ENCODE measurements at regions not wholly inside any gene's neighbourhood (a gene's known extent, or its start where the extent isn't known, plus 50 kb on each side); places are given as distances from the start of the nearest gene placed in this dataset.

DNA sequence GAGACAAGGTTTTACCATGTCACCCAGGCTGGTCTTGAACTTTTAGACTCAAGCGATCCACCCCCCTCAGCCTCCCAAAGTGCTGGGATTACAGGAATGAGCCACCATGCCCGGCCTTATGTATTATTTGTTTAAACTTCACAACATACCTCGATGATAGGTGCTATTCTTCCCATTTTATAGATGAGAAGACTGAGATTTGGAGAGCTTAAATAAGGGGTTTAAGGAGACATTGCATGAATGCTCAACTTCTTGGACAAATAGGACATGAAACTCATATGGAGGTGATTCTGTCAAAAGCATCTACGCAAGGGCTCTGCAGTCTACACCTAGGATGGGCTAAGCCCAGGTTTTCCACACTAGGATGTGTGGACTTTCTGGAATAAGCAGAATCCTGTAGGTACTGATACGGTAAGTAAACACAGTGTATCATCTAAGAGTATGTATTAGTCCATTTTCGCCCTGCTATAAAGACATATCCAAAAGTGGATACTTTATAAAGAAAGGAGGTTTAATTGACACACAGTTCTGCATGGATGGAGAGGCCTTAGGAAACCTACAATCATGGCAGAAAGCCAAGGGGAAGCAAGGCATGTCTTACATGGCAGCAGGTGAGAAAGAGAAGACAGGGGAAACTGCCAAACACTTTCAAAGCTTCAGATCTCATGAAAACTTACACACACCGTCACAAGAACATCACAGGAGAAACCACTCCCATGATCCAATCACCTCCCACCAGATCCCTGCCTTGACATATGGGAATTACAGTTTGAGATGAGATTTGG lies 62.8 kb upstream of the CAPRIN1 start:
- no peak for TF ChIP-seq ZNF114 (CRISPR knock-in tag; IDR thresholded peaks at IDR 0.05)
- no peak for TF ChIP-seq ZNF331 (CRISPR knock-in tag; IDR thresholded peaks at IDR 0.05; ENCODE audit: low read depth)
- no peak for TF ChIP-seq EZH2 (IDR thresholded peaks at IDR 0.05; ENCODE audit: low read depth, unreplicated experiment)
- TF ChIP-seq NANOG (IDR thresholded peaks at IDR 0.05; ENCODE audit: borderline replicate concordance) = no peak
- no peak for TF ChIP-seq STAT1 (IDR thresholded peaks at IDR 0.05; ENCODE audit: unreplicated experiment)
- no peak for TF ChIP-seq EZH2phosphoT487 (IDR thresholded peaks at IDR 0.05; ENCODE audit: unreplicated experiment)
- TF ChIP-seq ETS1 (IDR thresholded peaks at IDR 0.05) = no peak
- no peak for TF ChIP-seq POLR2AphosphoS5 (IDR thresholded peaks at IDR 0.05; ENCODE audit: low read depth)
- TF ChIP-seq, protein P1, sequence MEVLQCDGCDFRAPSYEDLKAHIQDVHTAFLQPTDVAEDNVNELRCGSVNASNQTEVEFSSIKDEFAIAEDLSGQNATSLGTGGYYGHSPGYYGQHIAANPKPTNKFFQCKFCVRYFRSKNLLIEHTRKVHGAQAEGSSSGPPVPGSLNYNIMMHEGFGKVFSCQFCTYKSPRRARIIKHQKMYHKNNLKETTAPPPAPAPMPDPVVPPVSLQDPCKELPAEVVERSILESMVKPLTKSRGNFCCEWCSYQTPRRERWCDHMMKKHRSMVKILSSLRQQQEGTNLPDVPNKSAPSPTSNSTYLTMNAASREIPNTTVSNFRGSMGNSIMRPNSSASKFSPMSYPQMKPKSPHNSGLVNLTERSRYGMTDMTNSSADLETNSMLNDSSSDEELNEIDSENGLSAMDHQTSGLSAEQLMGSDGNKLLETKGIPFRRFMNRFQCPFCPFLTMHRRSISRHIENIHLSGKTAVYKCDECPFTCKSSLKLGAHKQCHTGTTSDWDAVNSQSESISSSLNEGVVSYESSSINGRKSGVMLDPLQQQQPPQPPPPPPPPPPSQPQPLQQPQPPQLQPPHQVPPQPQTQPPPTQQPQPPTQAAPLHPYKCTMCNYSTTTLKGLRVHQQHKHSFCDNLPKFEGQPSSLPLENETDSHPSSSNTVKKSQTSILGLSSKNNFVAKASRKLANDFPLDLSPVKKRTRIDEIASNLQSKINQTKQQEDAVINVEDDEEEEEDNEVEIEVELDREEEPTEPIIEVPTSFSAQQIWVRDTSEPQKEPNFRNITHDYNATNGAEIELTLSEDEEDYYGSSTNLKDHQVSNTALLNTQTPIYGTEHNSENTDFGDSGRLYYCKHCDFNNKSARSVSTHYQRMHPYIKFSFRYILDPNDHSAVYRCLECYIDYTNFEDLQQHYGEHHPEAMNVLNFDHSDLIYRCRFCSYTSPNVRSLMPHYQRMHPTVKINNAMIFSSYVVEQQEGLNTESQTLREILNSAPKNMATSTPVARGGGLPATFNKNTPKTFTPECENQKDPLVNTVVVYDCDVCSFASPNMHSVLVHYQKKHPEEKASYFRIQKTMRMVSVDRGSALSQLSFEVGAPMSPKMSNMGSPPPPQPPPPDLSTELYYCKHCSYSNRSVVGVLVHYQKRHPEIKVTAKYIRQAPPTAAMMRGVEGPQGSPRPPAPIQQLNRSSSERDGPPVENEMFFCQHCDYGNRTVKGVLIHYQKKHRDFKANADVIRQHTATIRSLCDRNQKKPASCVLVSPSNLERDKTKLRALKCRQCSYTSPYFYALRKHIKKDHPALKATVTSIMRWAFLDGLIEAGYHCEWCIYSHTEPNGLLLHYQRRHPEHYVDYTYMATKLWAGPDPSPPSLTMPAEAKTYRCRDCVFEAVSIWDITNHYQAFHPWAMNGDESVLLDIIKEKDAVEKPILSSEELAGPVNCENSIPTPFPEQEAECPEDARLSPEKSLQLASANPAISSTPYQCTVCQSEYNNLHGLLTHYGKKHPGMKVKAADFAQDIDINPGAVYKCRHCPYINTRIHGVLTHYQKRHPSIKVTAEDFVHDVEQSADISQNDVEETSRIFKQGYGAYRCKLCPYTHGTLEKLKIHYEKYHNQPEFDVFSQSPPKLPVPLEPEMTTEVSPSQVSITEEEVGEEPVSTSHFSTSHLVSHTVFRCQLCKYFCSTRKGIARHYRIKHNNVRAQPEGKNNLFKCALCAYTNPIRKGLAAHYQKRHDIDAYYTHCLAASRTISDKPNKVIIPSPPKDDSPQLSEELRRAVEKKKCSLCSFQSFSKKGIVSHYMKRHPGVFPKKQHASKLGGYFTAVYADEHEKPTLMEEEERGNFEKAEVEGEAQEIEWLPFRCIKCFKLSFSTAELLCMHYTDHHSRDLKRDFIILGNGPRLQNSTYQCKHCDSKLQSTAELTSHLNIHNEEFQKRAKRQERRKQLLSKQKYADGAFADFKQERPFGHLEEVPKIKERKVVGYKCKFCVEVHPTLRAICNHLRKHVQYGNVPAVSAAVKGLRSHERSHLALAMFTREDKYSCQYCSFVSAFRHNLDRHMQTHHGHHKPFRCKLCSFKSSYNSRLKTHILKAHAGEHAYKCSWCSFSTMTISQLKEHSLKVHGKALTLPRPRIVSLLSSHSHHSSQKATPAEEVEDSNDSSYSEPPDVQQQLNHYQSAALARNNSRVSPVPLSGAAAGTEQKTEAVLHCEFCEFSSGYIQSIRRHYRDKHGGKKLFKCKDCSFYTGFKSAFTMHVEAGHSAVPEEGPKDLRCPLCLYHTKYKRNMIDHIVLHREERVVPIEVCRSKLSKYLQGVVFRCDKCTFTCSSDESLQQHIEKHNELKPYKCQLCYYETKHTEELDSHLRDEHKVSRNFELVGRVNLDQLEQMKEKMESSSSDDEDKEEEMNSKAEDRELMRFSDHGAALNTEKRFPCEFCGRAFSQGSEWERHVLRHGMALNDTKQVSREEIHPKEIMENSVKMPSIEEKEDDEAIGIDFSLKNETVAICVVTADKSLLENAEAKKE (CRISPR knock-in tag; IDR thresholded peaks at IDR 0.05) = no peak
- TF ChIP-seq JUNB (IDR thresholded peaks at IDR 0.05; ENCODE audit: unreplicated experiment) = no peak
- no peak for TF ChIP-seq REST (IDR thresholded peaks at IDR 0.05; ENCODE audit: unreplicated experiment)
- TF ChIP-seq CREB1 (CRISPR knock-in tag; IDR thresholded peaks at IDR 0.05; ENCODE audit: low read depth) = no peak
- TF ChIP-seq, protein P2, sequence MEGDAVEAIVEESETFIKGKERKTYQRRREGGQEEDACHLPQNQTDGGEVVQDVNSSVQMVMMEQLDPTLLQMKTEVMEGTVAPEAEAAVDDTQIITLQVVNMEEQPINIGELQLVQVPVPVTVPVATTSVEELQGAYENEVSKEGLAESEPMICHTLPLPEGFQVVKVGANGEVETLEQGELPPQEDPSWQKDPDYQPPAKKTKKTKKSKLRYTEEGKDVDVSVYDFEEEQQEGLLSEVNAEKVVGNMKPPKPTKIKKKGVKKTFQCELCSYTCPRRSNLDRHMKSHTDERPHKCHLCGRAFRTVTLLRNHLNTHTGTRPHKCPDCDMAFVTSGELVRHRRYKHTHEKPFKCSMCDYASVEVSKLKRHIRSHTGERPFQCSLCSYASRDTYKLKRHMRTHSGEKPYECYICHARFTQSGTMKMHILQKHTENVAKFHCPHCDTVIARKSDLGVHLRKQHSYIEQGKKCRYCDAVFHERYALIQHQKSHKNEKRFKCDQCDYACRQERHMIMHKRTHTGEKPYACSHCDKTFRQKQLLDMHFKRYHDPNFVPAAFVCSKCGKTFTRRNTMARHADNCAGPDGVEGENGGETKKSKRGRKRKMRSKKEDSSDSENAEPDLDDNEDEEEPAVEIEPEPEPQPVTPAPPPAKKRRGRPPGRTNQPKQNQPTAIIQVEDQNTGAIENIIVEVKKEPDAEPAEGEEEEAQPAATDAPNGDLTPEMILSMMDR (conservative IDR thresholded peaks at IDR 0.05; ENCODE audit: low read depth in 2 of 2) = no peak
- Histone ChIP-seq H4K20me1 (replicated peaks; ENCODE audit: insufficient read depth) (no peaks in the 10 kb centered on the region), H3K27ac (ENCODE audit: low read depth) (no peak overlapping the region), H2AFZ (peak overlapping the region; percentile 72; the same call in 1 of the 2 replicates), H3K4me1 (ENCODE audit: insufficient read depth) (no peaks in the 10 kb centered on the region), H3K27me3 (ENCODE audit: insufficient read depth) (no peaks in the 10 kb centered on the region), H3K79me2 (replicated peaks; ENCODE audit: insufficient read depth) (no peaks in the 10 kb centered on the region), H3K9me2 (ENCODE audit: insufficient read depth) (no peaks in the 10 kb centered on the region), H3K4me2 (no peak overlapping the region), H3K36me3 (ENCODE audit: insufficient read depth) (no peaks in the 10 kb centered on the region), H3K4me3 (no peak overlapping the region), H3F3A (replicated peaks; ENCODE audit: low read depth) (no peaks in the 10 kb centered on the region)
- Mint-ChIP-seq H3K4me3 (no peak overlapping the region), H3K27ac (no peak overlapping the region), H3K9me3 (peaks cover 14% of the 10 kb centered on the region; the same call in 2 of the 3 replicates), H3K4me1 (no peaks in the 10 kb centered on the region; the same call in 2 of the 3 replicates), H3K27me3 (ENCODE audit: insufficient read depth, low read depth, poor library complexity) (peaks cover 4% of the 10 kb centered on the region), H3K36me3 (ENCODE audit: low read depth) (no peaks in the 10 kb centered on the region)
- DNase-seq (ENCODE audit: low spot score) (no peak), ATAC-seq (no peak)
